ENCODE measurements at regions not wholly inside any gene's neighbourhood (a gene's known extent, or its start where the extent isn't known, plus 50 kb on each side); places are given as distances from the start of the nearest gene placed in this dataset.
A peak's percentile ranks its signal among the peaks of the same experiment; 100 is the strongest.
"Not testable (repeated sequence)": the region's sequence is repeated elsewhere in the genome, so short reads cannot be mapped to it uniquely, and the experiment has no call there.

DNA sequence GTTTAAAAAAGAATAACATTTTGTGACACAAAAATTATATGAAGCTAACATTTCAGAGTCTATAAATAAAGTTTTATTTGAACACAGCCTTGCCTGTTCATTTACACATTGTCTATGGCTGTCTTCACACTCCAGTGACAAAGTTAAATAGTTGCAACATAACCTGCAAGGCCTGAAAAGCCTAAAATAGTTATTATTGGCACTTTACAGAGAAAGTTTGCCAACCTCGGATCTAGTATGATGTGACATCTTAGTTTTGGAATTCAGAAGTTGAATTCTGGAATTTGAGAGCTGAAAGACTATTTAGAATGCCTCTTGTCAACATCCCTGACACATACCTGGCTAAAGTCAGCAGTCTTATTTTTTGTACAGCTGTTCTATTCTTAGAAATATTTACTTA, 68.3 kb downstream of the DYRK2 start:
- no peaks in the 10 kb centered on the region for H3K27me3 Mint-ChIP-seq
- H3K9me3 Mint-ChIP-seq = peaks cover 3% of the 10 kb centered on the region
- DNase-seq = no peak
- no peak overlapping the region for H3K27ac Mint-ChIP-seq
- ATAC-seq (ENCODE audit: low read depth) = no peak
- no peaks in the 10 kb centered on the region for H3K4me1 Mint-ChIP-seq
- no peaks in the 10 kb centered on the region for H3K36me3 Mint-ChIP-seq
- POLR2A ChIA-PET = no interaction called here
- no peak overlapping the region for H3K4me3 Mint-ChIP-seq

DNA sequence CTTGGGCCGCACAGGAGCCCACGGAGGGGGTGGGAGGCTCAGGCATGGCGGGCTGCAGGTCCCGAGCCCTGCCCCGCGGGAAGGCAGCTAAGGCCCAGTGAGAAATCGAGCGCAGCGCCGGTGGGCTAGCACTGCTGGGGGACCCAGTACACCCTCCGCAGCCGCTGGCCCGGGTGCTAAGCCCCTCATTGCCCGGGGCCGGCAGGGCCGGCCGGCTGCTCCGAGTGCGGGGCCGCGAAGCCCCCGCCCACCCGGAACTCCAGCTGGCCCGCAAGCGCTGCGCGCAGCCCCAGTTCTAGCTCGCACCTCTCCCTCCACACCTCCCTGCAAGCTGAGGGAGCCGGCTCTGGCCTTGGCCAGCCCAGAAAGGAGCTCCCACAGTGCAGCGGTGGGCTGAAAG, 70.8 kb downstream of the DYRK2 start:
- H3K4me3 Mint-ChIP-seq; ATAC-seq (ENCODE audit: low read depth); H3K27ac Mint-ChIP-seq; H3K9me3 Mint-ChIP-seq; DNase-seq; POLR2A ChIA-PET; H3K27me3 Mint-ChIP-seq; H3K36me3 Mint-ChIP-seq; H3K4me1 Mint-ChIP-seq: not testable (repeated sequence)

DNA sequence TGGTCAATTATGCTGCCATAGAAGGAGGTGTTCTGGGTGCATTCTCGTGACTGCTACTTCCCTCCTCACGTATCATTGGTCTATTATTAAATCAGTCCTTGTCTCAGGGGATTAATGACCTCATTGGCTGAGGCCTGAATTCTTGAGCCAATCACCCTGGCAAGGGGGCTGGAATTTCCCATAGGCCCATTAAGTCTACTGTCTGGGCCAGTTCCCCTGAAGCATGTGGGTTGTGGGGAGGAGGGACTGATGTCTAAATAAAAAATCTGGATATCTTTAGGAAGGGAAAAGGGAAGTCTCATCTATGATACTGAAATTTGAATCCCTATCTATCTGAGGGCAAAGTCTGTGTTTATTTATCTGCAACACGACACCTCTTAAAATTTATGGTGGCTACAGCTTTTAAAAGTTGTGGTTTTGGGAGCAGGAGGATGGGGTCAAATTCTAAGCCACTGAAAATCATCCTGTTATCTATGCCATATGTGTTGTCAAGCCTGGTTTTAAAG, 71.9 kb downstream of the DYRK2 start:
- DNase-seq (no peak), ATAC-seq (ENCODE audit: low read depth) (no peak)
- POLR2A ChIA-PET = no interaction called here
- peaks cover 3% of the 10 kb centered on the region for H3K9me3 Mint-ChIP-seq
- no peaks in the 10 kb centered on the region for H3K36me3 Mint-ChIP-seq
- H3K27ac Mint-ChIP-seq = no peak overlapping the region
- peaks cover 2% of the 10 kb centered on the region for H3K27me3 Mint-ChIP-seq
- no peak overlapping the region for H3K4me3 Mint-ChIP-seq
- H3K4me1 Mint-ChIP-seq = no peaks in the 10 kb centered on the region

DNA sequence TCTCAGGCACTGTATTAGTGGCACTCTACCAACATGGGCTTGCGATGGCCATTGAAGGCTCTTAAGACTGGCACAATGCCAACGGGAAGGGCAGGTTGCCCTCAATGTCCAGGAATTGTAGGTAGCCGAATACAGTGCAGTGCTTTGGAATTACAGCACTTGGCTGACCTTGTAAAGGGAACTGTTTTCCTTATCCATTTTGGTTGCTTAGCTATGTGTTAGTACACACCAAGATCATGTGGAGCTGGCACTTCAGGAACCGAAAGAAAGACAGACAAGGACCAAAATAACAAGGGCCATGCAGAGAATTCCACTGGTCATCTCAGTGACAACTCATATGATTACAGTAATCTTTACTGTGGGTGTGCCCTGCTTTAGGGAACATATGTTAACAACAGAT, 72.7 kb downstream of the DYRK2 start:
- Mint-ChIP-seq H3K4me3 (no peak overlapping the region), H3K4me1 (no peaks in the 10 kb centered on the region), H3K9me3 (peaks cover 3% of the 10 kb centered on the region), H3K27me3 (peaks cover 2% of the 10 kb centered on the region), H3K36me3 (no peaks in the 10 kb centered on the region), H3K27ac (no peak overlapping the region)
- DNase-seq = no peak
- no peak for ATAC-seq (ENCODE audit: low read depth)
- POLR2A ChIA-PET = no interaction called here

DNA sequence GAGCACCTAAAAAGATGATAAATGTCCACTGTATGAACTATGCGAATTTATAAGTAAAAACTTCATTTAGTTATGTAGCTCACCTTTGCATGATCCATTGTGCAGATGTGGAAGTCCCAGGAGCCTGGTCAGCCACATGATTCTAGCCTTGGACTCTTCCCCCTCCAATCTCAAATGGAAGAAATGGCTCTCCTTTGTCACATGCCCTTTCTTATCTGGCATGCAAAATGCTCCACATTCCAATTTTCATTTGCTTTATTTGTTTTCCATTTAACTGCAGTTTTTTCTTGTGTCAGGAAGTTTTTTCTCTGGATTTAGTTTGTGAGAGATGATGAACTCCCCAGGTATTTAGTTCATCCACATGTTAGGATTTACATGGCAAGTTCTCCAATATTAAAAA, 73.8 kb downstream of the DYRK2 start:
- Mint-ChIP-seq H3K27me3 (peaks cover 2% of the 10 kb centered on the region), H3K36me3 (no peaks in the 10 kb centered on the region), H3K4me1 (no peaks in the 10 kb centered on the region), H3K9me3 (peaks cover 3% of the 10 kb centered on the region), H3K4me3 (no peak overlapping the region), H3K27ac (no peak overlapping the region)
- DNase-seq = no peak
- POLR2A ChIA-PET = no interaction called here
- no peak for ATAC-seq (ENCODE audit: low read depth)

DNA sequence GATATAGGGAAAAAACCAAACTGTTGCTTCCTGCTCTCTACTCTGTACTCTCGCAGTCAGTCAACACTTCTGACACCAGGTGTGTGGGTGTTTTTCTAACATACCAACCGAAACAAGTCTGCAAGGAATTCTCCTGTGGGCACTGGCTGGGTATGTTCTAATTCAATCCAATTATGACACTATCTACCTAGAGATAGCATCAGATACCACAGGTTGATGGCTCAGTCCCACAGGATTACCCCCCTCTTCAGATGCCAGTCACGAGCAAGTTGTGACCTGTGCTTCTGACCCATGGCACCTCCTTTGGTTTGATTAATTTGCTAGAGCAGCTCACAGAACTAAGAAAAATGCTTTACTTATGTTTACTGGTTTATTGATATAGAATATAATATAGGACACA, 78.3 kb downstream of the DYRK2 start:
- no peak for DNase-seq
- H3K36me3 Mint-ChIP-seq = no peaks in the 10 kb centered on the region
- POLR2A ChIA-PET = no interaction called here
- peaks cover 4% of the 10 kb centered on the region for H3K27me3 Mint-ChIP-seq
- ATAC-seq (ENCODE audit: low read depth) = no peak
- H3K9me3 Mint-ChIP-seq = no peaks in the 10 kb centered on the region
- no peak overlapping the region for H3K4me3 Mint-ChIP-seq
- no peak overlapping the region for H3K27ac Mint-ChIP-seq
- H3K4me1 Mint-ChIP-seq = no peaks in the 10 kb centered on the region

DNA sequence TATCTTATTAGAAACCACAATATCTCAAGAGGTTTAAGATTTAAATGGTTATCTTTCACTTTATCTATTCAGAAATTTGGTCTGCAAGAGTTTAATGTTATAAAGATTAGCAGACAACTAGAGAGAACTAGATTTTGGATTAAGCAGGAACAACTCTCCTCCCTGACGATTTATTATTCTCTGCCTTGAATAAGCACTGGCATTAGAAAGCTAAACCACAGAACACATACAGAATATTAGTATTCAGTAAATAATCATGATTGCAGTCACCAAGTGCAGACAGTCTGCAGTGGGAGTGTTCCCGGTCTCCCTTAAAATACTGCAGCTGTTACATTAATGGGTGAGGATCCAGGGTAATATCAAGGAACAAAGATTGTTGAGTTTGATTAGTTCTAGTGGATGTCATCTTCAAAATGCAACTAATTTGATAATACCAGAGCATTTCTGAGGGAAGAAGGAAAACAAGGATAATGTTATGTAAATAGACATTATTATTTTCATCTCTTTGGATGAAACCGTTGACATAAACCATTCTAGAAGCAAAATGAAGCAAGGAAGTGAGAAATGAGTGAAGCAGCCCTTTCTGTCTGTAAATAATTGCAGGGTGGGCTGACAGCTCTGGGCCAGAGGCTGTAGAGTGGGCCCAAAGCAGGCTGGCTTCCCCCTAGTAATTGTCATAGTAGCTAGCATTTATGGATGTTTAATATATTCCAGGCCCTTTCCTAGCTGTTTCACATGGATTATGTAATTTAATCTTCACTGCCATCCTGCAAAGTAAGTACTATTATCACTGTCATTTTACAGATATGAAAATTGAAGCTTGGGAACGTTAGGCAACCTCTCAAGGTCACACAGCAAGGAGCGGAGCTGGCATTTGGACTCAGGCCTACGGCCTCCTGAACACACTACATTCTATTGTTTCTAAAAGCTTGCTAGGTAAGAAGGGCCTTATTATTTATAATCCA, 79.4 kb downstream of the DYRK2 start:
- H3K27me3 Mint-ChIP-seq = peaks cover 6% of the 10 kb centered on the region
- no peak overlapping the region for H3K4me3 Mint-ChIP-seq
- POLR2A ChIA-PET = no interaction called here
- no peaks in the 10 kb centered on the region for H3K36me3 Mint-ChIP-seq
- H3K4me1 Mint-ChIP-seq = no peaks in the 10 kb centered on the region
- no peak for ATAC-seq (ENCODE audit: low read depth)
- H3K27ac Mint-ChIP-seq = no peak overlapping the region
- no peaks in the 10 kb centered on the region for H3K9me3 Mint-ChIP-seq
- DNase-seq = no peak

DNA sequence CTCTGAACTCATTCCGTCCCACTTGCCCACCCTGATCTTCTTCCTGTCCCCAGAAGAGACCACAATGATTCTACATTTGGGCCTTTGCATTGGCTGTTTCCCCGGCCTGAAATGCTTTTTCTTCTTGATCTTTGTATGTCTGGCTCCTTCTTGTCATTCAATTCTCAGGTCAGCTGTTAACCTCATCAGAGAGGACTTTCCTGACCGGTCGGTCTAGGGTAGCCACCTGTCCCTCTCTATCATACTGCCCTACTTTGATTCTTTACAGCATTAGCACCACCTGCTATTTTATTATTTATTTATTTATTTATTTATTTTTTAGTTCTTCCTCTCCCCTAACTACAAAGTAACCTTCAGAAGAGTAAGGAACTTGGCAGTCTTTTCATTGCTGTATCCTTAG, 84.3 kb downstream of the DYRK2 start:
- no peaks in the 10 kb centered on the region for H3K36me3 Mint-ChIP-seq
- peaks cover 4% of the 10 kb centered on the region for H3K27me3 Mint-ChIP-seq
- DNase-seq (no peak), ATAC-seq (ENCODE audit: low read depth) (no peak)
- H3K4me1 Mint-ChIP-seq = no peaks in the 10 kb centered on the region
- H3K27ac Mint-ChIP-seq = no peak overlapping the region
- POLR2A ChIA-PET = no interaction called here
- H3K9me3 Mint-ChIP-seq = no peaks in the 10 kb centered on the region
- H3K4me3 Mint-ChIP-seq = no peak overlapping the region

DNA sequence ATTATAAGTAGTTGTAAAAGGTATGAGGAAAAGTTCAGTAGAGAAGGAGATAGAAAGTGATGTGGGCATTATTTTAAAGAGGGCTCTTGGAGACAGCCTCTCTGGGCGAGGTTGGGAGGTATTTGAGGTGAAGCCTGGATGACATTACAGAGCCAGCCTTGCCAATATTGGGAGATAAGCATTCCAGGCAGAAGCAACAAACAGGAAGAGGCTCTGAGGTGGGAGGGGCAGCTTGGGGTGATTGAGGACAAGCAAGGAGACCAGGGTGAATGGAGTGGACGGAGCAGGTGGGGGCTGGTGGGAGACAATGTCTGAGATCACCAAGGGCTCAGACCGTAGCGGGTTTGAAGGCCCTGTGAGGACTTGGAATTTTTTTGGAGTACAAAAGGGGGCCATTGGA, 87.3 kb downstream of the DYRK2 start:
- no peak for DNase-seq
- POLR2A ChIA-PET = no interaction called here
- Mint-ChIP-seq H3K4me1 (no peaks in the 10 kb centered on the region), H3K36me3 (no peaks in the 10 kb centered on the region), H3K27me3 (peaks cover 2% of the 10 kb centered on the region), H3K27ac (peak overlapping the region; percentile 44), H3K4me3 (no peak overlapping the region), H3K9me3 (no peaks in the 10 kb centered on the region)
- no peak for ATAC-seq (ENCODE audit: low read depth)

DNA sequence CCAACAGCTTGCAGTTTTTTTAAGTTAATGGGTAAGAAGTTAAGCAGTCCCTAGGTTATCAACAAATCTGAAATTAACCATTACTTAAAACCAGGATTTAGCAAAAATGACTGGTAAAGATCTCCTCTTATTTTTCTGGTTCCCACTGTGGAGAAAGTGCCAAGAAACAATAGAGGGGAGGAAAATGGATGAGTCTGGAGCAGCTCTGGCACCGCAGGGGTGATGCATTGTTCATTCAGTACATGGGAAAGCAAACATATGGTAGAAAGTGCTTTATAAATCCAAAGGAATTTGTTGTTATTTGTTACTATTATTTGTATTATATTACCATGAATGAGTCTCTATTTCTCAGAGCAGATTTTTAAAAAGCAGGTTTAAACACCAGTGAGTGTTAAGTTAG, 92.2 kb downstream of the DYRK2 start:
- DNase-seq (no peak), ATAC-seq (ENCODE audit: low read depth) (no peak)
- Mint-ChIP-seq H3K27me3 (no peaks in the 10 kb centered on the region), H3K4me1 (no peaks in the 10 kb centered on the region), H3K4me3 (no peak overlapping the region), H3K36me3 (peaks cover under 1% of the 10 kb centered on the region), H3K9me3 (peaks cover 2% of the 10 kb centered on the region), H3K27ac (no peak overlapping the region)
- POLR2A ChIA-PET = no interaction called here

DNA sequence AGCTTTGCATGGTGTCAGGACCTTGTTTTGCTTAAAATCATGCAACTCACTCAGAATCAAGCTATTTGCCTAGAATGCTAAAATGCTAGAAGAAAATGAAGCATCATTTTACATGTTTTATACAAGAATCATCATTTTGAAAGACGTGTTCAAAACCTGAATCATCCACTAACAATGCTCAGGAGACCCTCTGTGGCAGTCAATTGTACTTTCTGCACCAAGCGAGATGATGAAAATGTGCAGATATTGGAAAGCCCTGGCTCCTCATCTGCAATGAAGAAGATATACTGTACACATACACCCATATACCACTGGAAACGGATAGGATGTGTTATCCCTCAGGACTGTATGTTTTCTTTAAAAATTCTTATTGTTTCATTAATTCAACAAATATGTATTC, 92.7 kb downstream of the DYRK2 start:
- ATAC-seq (ENCODE audit: low read depth) = no peak
- POLR2A ChIA-PET = no interaction called here
- DNase-seq = no peak
- no peaks in the 10 kb centered on the region for H3K4me1 Mint-ChIP-seq
- no peaks in the 10 kb centered on the region for H3K27me3 Mint-ChIP-seq
- H3K27ac Mint-ChIP-seq = no peak overlapping the region
- peaks cover 3% of the 10 kb centered on the region for H3K36me3 Mint-ChIP-seq
- H3K4me3 Mint-ChIP-seq = no peak overlapping the region
- H3K9me3 Mint-ChIP-seq = peaks cover 4% of the 10 kb centered on the region

DNA sequence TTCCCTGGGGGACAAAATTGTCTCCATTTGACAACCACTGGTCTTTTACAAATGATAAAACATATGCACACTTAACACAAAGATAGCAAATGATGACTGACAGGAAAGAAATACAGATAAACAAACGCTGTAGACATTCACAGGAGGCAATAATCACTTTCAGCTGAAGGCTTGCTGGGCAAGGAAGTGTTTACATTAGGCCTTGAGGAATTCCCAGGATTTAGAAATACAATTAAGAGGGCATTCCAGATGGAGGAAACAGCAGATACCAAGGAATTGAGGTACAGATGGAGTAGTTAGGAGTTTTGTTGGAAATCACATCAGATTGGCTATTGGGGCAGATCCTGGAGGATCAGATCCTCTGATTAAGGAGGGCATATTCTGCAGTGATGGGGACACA, 93.9 kb downstream of the DYRK2 start:
- no peak overlapping the region for H3K4me3 Mint-ChIP-seq
- H3K36me3 Mint-ChIP-seq = peaks cover 3% of the 10 kb centered on the region
- H3K9me3 Mint-ChIP-seq = peaks cover 4% of the 10 kb centered on the region
- H3K27me3 Mint-ChIP-seq = no peaks in the 10 kb centered on the region
- no peak overlapping the region for H3K27ac Mint-ChIP-seq
- ATAC-seq (ENCODE audit: low read depth) = no peak
- no peaks in the 10 kb centered on the region for H3K4me1 Mint-ChIP-seq
- POLR2A ChIA-PET = no interaction called here
- DNase-seq = no peak

DNA sequence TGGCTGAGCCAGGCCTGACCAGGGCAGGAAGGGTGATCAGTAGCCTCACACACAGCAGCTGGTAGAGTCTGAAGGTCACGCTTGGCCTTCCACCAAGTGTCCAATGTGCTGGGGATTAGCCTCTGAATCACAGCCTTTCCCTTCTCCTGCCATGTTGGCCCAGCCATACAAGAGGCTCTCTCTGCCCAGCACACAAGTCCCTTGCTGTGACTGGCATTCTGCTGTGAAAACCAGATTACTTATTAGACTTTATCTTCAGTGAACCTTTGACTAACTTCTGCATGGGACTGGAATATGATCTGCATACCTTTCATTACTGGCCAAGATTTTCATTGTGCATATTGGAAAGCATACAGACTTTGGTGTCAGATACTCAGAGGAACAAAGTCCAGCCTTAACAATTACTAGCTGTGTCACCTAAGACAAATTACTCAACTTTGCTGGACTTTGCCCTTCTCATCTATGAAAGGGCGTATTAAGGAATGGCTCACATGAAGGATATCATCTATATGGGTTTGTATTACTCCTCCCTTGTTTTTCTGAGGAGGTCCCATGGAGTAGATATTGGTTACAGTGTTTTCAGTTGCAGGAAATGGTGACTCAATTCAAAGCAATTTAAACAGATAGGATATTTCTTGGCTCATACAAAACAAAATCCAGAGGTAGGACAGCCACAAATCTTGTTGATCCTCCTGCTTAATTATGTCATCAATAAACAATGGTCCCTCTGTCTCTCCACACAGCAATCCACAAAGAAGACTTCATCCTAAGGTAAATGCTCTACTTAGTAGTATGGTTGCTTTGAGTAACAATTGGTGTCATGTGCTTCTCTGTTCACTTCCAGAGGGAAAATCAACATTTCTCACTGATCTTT, 99.6 kb downstream of the DYRK2 start:
- H3K36me3 Mint-ChIP-seq = peaks cover 3% of the 10 kb centered on the region
- H3K27ac Mint-ChIP-seq = no peak overlapping the region
- no peak overlapping the region for H3K4me3 Mint-ChIP-seq
- DNase-seq = no peak
- no peaks in the 10 kb centered on the region for H3K4me1 Mint-ChIP-seq
- H3K9me3 Mint-ChIP-seq = peaks cover 4% of the 10 kb centered on the region
- H3K27me3 Mint-ChIP-seq = no peaks in the 10 kb centered on the region
- no peak for ATAC-seq (ENCODE audit: low read depth)
- POLR2A ChIA-PET = no interaction called here

DNA sequence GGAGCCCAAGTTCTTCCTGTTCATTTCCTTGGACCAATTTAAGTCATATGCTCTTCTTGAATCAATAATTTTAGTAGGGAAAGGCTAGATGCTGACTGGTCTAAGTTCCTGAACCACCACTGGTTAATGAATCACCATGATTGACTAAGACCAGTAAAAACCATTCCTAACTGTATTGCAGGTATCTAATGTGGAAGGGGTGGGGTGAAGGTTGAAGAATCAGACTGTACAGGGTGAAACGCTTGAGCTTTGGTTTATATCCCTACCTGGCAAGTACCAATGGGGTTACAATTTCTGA, 100.1 kb downstream of the DYRK2 start:
- Mint-ChIP-seq H3K4me3 (no peak overlapping the region), H3K4me1 (no peaks in the 10 kb centered on the region), H3K36me3 (peaks cover 3% of the 10 kb centered on the region), H3K27ac (no peak overlapping the region), H3K27me3 (no peaks in the 10 kb centered on the region), H3K9me3 (peaks cover 4% of the 10 kb centered on the region)
- DNase-seq (no peak), ATAC-seq (ENCODE audit: low read depth) (no peak)
- POLR2A ChIA-PET = no interaction called here

All from activated naive CD8-positive, alpha-beta T cell treated with anti-CD3 and anti-CD28 coated beads, Interleukin-2, amount 10 ng/mL, durations not matched to agents 7 days and 5 days (primary cell).